ENCODE measurements at regions not wholly inside any gene's neighbourhood (a gene's known extent, or its start where the extent isn't known, plus 50 kb on each side); places are given as distances from the start of the nearest gene placed in this dataset.

DNA sequence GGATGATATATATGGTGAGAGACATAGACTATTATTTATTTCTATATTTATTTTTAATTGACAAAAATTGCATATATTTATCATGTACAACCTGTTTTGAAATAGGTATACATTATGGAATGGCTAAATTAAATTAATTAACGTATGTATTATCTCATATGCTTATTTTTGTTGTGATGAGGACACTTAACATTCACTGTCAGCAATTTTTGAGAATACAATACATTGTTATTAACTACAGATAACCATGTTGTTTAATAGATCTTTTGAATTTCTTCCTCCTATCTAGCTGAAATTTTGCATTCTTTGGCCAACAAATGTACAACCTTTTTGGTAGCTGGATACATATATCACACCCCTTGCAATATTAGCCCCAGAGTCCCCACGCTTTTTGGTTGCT is 110.7 kb upstream of the CITED2 start:
- TF ChIP-seq, protein P1, sequence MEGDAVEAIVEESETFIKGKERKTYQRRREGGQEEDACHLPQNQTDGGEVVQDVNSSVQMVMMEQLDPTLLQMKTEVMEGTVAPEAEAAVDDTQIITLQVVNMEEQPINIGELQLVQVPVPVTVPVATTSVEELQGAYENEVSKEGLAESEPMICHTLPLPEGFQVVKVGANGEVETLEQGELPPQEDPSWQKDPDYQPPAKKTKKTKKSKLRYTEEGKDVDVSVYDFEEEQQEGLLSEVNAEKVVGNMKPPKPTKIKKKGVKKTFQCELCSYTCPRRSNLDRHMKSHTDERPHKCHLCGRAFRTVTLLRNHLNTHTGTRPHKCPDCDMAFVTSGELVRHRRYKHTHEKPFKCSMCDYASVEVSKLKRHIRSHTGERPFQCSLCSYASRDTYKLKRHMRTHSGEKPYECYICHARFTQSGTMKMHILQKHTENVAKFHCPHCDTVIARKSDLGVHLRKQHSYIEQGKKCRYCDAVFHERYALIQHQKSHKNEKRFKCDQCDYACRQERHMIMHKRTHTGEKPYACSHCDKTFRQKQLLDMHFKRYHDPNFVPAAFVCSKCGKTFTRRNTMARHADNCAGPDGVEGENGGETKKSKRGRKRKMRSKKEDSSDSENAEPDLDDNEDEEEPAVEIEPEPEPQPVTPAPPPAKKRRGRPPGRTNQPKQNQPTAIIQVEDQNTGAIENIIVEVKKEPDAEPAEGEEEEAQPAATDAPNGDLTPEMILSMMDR (IDR thresholded peaks at IDR 0.05) = no peak
- no peak for TF ChIP-seq POLR2A (IDR thresholded peaks at IDR 0.05)
